ENCODE measurements at regions not wholly inside any gene's neighbourhood (a gene's known extent, or its start where the extent isn't known, plus 50 kb on each side); places are given as distances from the start of the nearest gene placed in this dataset.

DNA sequence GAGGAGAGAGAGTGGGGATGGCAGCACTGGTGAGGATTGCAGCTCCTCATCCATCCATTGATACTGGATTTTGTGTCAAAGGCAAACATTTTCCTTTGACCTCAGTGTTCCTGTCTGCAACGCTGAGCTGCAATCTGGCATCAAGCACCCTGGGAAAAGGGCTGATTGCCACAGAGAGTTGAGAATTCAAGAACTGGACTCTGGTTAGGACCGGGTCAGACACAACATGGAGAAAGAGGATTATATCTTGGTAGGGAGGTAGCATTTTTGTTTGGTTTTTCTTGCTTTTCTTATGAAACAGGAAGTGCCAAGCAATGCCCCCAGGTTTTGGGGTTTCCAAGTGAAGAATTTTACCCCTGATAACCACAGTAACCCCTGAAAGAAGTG, 81.9 kb upstream of the PKDCC start:
- DNase-seq (ENCODE audit: low read depth) = peak; percentile 54
- H2AFZ ChIP-seq (ENCODE audit: low read depth, low read length) = peak overlapping the region; percentile 64
- no peaks in the 10 kb centered on the region for H4K20me1 ChIP-seq (ENCODE audit: insufficient read depth, low read length)
- H3K9me3 ChIP-seq (ENCODE audit: insufficient read depth, low read depth, low read length) = no peaks in the 10 kb centered on the region
- Mint-ChIP-seq H3K27me3 (ENCODE audit: low read depth, unreplicated experiment) (peaks cover 15% of the 10 kb centered on the region), H3K27ac (ENCODE audit: unreplicated experiment) (no peak overlapping the region), H3K36me3 (ENCODE audit: low read depth, unreplicated experiment) (peaks cover 3% of the 10 kb centered on the region), H3K9me3 (ENCODE audit: unreplicated experiment) (no peaks in the 10 kb centered on the region), H3K4me3 (ENCODE audit: unreplicated experiment) (no peak overlapping the region), H3K4me1 (ENCODE audit: low read depth, unreplicated experiment) (peaks cover 9% of the 10 kb centered on the region)
- TF ChIP-seq EZH2 (IDR thresholded peaks at IDR 0.05; ENCODE audit: insufficient read depth, low read length) = no peak
- TF ChIP-seq CTCF (IDR thresholded peaks at IDR 0.05; ENCODE audit: insufficient read depth, low read depth, low read length) = no peak
- H3K4me1 ChIP-seq (ENCODE audit: insufficient read depth, low read length) = peaks cover 22% of the 10 kb centered on the region
- peak overlapping the region; percentile 65 for H3K9ac ChIP-seq (ENCODE audit: low read length)
- no peaks in the 10 kb centered on the region for H3K36me3 ChIP-seq (ENCODE audit: insufficient read depth, low read length)
- no peaks in the 10 kb centered on the region for H3K79me2 ChIP-seq (ENCODE audit: insufficient read depth, low read length)
- peak; percentile 54 for FAIRE-seq
- H3K27me3 ChIP-seq (ENCODE audit: insufficient read depth, low read length) = no peaks in the 10 kb centered on the region
- H3K27ac ChIP-seq (ENCODE audit: low read depth, low read length) = peak overlapping the region; percentile 88
- H3K4me2 ChIP-seq (ENCODE audit: low read length) = peak overlapping the region; percentile 79
- H3K4me3 ChIP-seq (ENCODE audit: insufficient read depth, low read depth, low read length) = no peak overlapping the region

DNA sequence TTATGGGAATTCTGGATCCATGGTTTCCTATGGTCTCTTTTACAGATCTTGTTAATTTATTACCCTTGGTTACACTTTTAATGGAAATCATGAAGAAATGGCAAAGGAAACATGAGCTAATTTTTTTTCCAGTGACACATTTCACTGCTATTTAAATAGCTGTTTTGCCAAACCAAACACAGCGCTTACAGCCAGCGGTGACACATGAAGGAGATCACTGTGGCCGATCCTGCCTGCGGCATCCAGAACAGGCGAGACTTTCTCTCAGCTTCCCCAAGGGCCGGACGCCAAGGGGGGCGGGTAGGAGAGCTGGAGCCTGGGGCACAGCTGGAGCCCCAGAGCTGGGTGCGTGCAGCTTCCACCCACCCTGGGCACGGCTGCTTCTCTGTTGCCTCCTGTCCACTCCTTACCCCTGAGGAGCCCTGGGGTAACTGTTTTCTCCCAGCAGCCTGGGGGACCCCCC, 81.4 kb upstream of the PKDCC start:
- no peak overlapping the region for H3K27ac Mint-ChIP-seq (ENCODE audit: unreplicated experiment)
- Histone ChIP-seq H3K4me1 (ENCODE audit: insufficient read depth, low read length) (peaks cover 22% of the 10 kb centered on the region), H3K9ac (ENCODE audit: low read length) (peak overlapping the region; percentile 65), H3K36me3 (ENCODE audit: insufficient read depth, low read length) (no peaks in the 10 kb centered on the region), H3K27me3 (ENCODE audit: insufficient read depth, low read length) (no peaks in the 10 kb centered on the region), H3K4me3 (ENCODE audit: insufficient read depth, low read depth, low read length) (no peak overlapping the region), H3K9me3 (ENCODE audit: insufficient read depth, low read depth, low read length) (no peaks in the 10 kb centered on the region), H3K79me2 (ENCODE audit: insufficient read depth, low read length) (no peaks in the 10 kb centered on the region), H4K20me1 (ENCODE audit: insufficient read depth, low read length) (no peaks in the 10 kb centered on the region), H3K27ac (ENCODE audit: low read depth, low read length) (peak overlapping the region; percentile 88), H2AFZ (ENCODE audit: low read depth, low read length) (peak overlapping the region; percentile 36), H3K4me2 (ENCODE audit: low read length) (peak overlapping the region; percentile 79)
- FAIRE-seq (peak; percentile 29), DNase-seq (ENCODE audit: low read depth) (peak; percentile 98)
- H3K9me3 Mint-ChIP-seq (ENCODE audit: unreplicated experiment) = no peaks in the 10 kb centered on the region
- H3K4me1 Mint-ChIP-seq (ENCODE audit: low read depth, unreplicated experiment) = peaks cover 13% of the 10 kb centered on the region
- no peak overlapping the region for H3K4me3 Mint-ChIP-seq (ENCODE audit: unreplicated experiment)
- H3K27me3 Mint-ChIP-seq (ENCODE audit: low read depth, unreplicated experiment) = peaks cover 15% of the 10 kb centered on the region
- TF ChIP-seq CTCF (IDR thresholded peaks at IDR 0.05; ENCODE audit: insufficient read depth, low read depth, low read length) = no peak
- no peak for TF ChIP-seq EZH2 (IDR thresholded peaks at IDR 0.05; ENCODE audit: insufficient read depth, low read length)
- H3K36me3 Mint-ChIP-seq (ENCODE audit: low read depth, unreplicated experiment) = peaks cover 2% of the 10 kb centered on the region

GRCh38 chr2:41966920-41967319, 80.9 kb upstream of the PKDCC start:
- H3K27me3 Mint-ChIP-seq (ENCODE audit: low read depth, unreplicated experiment) = peaks cover 17% of the 10 kb centered on the region
- peak overlapping the region; percentile 36 for H2AFZ ChIP-seq (ENCODE audit: low read depth, low read length)
- H3K4me2 ChIP-seq (ENCODE audit: low read length) = peak overlapping the region; percentile 79
- H3K36me3 ChIP-seq (ENCODE audit: insufficient read depth, low read length) = no peaks in the 10 kb centered on the region
- H3K9ac ChIP-seq (ENCODE audit: low read length) = peak overlapping the region; percentile 64
- FAIRE-seq (no peak), DNase-seq (ENCODE audit: low read depth) (no peak)
- no peak overlapping the region for H3K27ac Mint-ChIP-seq (ENCODE audit: unreplicated experiment)
- peaks cover 22% of the 10 kb centered on the region for H3K4me1 ChIP-seq (ENCODE audit: insufficient read depth, low read length)
- H3K4me3 ChIP-seq (ENCODE audit: insufficient read depth, low read depth, low read length) = no peak overlapping the region
- H4K20me1 ChIP-seq (ENCODE audit: insufficient read depth, low read length) = no peaks in the 10 kb centered on the region
- no peaks in the 10 kb centered on the region for H3K9me3 ChIP-seq (ENCODE audit: insufficient read depth, low read depth, low read length)
- H3K4me3 Mint-ChIP-seq (ENCODE audit: unreplicated experiment) = no peak overlapping the region
- no peak for TF ChIP-seq CTCF (IDR thresholded peaks at IDR 0.05; ENCODE audit: insufficient read depth, low read depth, low read length)
- no peak for TF ChIP-seq EZH2 (IDR thresholded peaks at IDR 0.05; ENCODE audit: insufficient read depth, low read length)
- no peaks in the 10 kb centered on the region for H3K9me3 Mint-ChIP-seq (ENCODE audit: unreplicated experiment)
- H3K4me1 Mint-ChIP-seq (ENCODE audit: low read depth, unreplicated experiment) = peaks cover 14% of the 10 kb centered on the region
- no peaks in the 10 kb centered on the region for H3K79me2 ChIP-seq (ENCODE audit: insufficient read depth, low read length)
- peaks cover 2% of the 10 kb centered on the region for H3K36me3 Mint-ChIP-seq (ENCODE audit: low read depth, unreplicated experiment)
- no peaks in the 10 kb centered on the region for H3K27me3 ChIP-seq (ENCODE audit: insufficient read depth, low read length)
- H3K27ac ChIP-seq (ENCODE audit: low read depth, low read length) = peak overlapping the region; percentile 71

Data from astrocyte (in vitro differentiated cells and primary cell).